Fibroblast of peridontal ligament (primary cell): ENCODE measurements at regions not wholly inside any gene's neighbourhood (a gene's known extent, or its start where the extent isn't known, plus 50 kb on each side); places are given as distances from the start of the nearest gene placed in this dataset.
A peak's percentile ranks its signal among the peaks of the same experiment; 100 is the strongest.
"Not testable (repeated sequence)": the region's sequence is repeated elsewhere in the genome, so short reads cannot be mapped to it uniquely, and the experiment has no call there.

Experiments used
- DNase-seq: peaks from one replicate; pipeline ENCODE4 v3.0.0-alpha.2; 2010; ENCODE audit errors: extremely low read depth

DNA sequence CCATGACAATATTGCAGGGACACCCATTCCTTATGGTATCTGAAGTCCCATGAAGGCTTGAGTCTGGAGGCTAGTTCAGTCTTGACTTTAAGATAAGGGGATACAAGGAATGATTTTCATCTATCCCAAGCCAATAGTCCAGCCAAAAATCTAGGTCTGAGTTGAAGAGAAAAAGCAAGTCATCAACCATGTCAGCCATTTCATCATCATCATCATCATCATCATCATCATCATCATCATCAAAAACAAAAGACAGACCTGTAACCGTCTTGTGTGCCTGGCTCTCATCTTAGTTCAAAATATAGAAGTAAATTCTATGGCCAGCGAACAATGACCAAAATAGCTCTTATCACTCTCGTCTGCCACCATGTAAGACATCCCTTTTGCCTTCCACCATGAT lies 59.5 kb upstream of the FAM90A26 start:
- not testable (repeated sequence) for DNase-seq

DNA sequence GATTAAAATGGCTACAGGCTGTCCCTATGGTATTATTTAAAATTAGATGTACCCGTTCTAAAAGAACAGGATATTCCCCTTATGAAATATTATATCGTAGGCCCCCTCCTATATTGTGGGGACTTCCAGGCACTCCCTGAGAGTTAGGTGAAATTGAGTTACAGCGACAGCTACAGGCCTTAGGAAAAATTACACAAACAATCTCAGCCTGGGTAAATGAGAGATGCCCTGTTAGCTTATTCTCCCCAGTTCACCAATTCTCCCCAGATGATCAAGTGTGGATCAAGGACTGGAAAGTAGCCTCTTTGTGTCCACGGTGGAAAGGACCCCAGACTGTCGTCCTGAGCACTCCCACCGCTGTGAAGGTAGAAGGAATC lies 67.1 kb upstream of the FAM90A26 start:
- not testable (repeated sequence) for DNase-seq

DNA sequence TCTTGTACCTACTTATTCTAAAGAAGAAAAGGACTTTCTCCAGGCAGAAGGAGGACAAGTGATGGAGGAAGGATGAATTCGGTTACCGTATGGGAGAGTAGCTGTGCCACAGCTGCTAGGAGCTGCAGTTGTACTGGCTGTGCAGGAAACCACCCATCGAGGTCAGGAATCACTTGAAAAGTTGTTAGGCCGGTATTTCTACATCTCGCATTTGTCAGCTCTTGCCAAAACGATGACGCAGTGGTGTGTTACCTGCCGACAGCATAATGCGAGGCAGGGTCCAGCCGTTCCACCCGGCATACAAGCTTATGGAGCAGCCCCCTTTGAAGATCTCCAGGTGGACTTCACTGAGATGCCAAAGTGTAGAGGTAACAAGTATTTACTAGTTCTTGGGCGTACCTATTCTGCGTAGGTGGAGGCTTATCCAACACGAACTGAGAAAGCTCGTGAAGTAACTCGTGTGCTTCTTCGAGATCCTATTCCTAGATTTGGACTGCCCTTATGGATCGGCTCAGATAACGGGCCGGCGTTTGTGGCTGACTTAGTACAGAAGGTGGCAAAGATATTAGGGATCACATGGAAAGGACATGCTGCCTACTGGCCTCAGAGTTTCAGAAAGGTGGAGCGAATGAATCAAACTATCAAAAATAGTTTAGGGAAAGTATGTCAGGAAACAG lies 67.6 kb upstream of the FAM90A26 start:
- DNase-seq: not testable (repeated sequence)

DNA sequence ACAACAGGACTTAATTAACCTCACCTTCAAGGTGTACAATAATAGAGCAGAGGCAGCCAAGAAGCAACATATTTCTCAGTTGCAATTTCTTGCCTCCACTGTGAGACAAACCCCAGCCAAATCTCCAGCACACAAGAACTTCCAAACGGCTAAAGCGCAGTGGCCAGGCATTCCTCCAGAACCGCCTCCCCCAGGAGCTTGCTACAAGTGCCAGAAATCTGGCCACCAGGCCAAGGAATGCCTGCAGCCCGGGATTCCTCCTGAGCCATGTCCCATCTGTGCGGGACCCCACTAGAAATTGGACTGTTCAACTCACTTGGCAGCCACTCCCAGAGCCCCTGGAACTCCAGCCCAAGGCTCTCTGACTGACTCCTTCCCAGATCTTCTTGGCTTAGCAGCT lies 73.9 kb upstream of the FAM90A26 start:
- not testable (repeated sequence) for DNase-seq

DNA sequence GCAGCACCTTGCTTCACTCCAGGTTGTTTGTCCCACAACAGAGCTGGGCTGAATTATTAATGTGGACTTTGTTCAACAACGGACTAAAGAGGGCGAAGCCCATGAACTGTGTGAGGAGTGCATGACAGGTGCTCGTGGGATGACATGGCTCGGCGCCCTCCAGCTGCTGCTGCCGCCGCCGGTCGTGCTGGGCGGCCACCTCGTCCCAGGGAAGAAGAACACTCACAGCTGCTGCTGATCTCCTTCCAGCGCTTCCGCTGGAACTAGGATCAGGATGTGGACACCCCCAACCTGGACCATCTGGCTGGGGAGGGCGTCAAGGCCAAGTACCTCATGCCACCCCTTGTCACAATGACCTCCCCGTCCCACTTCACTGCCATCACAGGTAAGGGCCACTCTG lies 91.4 kb upstream of the FAM90A26 start:
- DNase-seq: not testable (repeated sequence)

DNA sequence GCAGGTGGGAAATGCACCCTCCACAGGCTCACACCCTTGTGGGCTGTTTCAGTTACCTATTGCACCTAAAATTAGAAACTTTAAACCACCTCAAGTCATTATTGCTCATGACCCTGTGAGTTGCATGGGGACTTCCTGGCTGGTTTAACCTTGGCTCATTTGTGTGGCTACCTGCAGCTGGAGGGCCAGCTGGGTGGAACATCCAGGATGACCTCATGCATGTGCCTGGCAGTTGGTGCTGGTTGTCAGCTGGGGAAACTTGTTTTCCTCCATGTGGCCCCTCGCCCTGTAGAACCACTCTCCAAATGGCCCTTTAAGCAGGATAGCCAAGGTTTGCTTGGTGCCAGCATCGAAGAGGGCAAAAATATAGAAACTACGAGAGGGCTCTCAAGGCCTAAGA lies 93.2 kb upstream of the FAM90A26 start:
- DNase-seq: not testable (repeated sequence)

DNA sequence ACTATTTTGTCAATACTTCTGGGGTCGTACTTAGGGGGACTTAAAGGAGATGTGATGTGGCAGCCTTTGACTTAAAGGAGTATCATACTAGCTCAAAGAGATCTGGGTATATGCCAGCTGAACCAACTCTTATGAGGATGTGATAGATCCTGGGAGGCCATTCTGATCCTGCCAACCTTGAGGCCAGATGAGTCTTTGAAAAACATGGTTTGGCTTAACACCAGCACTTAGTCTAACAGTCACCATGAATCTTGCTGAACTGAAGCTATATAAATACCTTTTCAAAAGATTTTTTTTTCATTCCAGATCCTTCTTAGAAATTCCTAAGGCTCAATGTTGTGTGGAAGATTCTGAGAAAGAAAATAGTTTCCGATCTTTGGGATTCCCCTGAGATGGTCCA lies 93.7 kb upstream of the FAM90A26 start:
- not testable (repeated sequence) for DNase-seq

DNA sequence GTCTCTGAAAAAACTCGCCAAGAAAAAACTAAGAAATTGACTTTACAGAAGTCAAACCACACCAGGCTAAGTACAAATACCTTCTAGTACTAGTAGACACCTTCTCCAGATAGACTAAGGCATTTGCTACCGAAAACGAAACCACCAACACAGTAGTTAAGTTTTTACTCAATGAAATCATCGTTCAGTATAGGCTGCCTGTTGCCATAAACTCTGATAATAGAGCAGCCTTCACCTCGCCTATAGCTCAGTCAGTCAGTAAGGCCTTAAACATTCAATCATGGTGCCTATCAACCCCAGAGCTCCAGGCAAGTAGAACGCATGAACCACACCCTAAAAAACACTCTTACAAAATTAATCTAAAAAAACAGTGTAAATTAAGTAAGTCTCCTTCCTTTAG lies 96.8 kb upstream of the FAM90A26 start:
- not testable (repeated sequence) for DNase-seq

DNA sequence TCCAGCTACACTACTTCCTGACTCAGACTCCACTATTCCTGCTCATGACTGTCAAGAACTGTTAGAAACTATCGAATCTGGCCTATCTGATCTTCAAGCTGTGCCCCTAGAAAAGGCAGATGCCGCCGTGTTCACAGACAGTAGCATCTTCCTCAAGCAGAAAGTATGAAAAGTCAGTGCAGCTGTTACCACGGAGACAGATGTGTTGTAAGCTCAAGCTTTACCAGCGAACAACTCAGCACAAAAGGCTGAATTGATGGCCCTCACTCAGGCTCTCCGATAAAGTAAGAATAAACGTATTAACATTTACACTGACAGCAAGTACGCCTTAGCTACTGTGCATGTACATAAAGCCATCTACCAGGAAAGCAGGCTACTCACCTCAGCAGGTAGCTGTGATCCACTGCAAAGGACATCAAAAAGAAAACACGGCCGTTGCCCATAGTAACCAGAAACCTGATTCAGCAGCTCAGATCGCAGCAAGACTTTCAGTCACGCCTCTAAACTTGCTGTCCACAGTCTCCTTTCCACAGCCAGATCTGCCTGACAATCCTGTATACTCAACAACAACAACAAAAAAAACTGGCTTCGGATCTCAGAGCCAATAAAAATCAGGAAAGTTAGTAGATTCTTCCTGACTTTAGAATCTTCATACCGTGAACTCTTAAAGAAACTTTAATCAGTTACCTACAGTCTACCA lies 97.5 kb upstream of the FAM90A26 start:
- DNase-seq: not testable (repeated sequence)

DNA sequence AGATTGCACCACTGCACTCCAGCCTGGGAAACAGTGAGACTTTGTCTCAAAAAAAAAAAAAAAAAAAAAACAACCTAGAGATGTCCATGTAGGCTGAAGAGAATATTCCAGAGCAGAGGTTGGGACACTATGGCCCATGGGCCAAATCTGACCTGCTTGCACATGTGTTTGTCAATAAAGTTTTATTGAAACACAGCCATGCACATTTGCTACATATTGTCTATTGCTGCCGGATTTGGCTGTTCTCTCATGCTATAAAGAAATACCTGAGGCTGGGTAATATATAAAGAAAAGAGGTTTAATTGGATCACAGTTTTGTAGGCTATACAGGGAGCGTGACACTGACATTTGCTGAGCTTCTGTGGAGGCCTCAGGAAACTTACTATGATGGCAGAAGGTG lies 102.3 kb upstream of the FAM90A26 start:
- DNase-seq: not testable (repeated sequence)

DNA sequence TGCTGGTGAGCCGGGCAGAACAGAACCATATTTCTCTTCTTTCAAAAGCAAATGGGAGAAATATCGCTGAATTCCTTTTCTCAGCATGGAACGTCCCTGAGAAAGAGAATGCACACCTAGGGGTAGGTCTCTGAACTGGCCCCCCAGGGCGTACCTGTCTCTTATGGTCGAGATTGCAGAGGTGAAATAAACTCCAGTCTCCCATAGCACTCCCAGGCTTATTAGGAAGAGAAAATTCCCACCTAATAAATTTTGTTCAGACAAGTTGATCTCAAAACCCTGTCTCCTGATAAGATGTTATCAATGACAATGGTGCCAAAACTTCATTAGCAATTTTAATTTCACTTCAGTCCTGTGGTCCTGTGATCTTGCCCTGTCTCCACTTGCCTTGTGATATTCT lies 106.6 kb upstream of the FAM90A26 start:
- not testable (repeated sequence) for DNase-seq

DNA sequence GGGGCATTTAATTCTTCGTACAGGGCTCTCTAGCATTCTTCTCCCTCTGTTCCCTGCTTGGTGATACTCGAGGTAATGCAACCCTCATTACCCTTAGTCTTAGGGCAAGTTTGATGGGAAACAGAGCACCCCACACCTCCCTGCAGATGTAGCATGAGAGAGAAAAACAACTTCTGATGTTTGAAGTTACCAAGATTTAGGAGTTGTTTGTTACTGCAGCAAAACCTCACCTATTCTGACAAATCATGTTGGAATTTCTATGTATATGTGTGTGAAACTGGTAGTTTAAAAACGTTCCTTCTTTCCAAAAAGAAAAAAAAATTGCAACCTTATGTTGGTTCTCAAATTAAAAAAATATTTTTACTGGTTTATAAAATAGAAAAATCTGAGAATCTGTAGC lies 145.3 kb upstream of the FAM90A26 start:
- DNase-seq: not testable (repeated sequence)

DNA sequence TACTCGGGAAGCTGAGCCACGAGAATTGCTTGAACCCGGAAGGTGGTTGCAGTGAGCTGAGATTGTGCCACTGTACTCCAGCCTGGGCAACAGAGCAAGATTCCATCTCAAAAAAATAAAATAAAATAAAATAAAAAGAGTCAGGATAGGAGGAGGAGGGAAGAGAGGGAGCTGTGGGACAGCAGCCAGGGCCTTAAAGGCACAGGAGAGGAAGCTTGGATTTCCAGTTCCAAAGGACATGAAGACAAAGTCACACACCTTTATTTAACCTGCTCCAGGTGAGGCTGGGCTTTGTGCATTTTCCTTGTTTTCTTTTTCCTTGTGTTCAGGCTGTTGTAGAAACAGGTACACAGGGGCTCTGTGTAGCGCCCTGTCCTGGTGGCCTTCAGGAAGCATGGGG lies 138.2 kb upstream of the HMX1 start:
- DNase-seq: not testable (repeated sequence)

DNA sequence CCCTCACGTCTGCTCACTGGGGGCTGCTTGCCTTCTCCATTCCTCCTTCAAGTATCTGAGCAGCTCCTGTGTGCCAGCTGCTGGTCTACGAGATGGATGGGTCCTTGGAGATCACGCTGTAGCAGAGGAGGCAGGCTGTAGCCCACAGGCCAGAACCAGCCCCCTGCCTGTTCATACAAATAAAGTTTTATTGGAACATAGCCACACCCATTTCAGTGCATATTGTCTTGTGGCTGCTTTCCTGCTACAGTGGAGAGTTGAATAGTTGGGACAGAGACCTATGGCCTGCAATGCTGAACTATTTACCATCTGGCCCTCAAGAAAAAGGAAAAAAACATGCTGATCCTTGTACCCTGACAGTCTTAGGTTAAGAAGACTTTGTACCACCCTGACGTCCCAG lies 136.8 kb upstream of the HMX1 start:
- not testable (repeated sequence) for DNase-seq

DNA sequence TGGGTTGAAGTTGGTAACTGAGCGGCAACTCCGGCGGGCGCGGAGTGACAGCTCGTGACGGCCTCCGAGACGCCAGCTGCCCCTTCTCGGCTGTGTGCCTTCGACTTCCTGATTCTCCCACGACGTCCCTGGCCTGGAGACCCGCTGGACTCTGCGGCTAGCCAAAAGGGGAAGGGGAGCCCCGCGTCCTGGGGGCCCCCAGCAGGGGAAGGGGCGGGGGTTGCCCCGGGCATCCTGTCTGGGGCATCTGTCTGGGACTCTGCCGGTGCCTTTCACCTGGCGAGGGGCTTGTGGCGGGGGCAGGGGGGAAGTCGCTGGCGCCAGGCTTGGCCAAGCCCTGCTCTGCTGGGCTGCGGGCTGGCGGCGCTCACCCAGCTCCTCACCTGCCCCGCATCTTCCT lies 129.5 kb upstream of the HMX1 start:
- not testable (repeated sequence) for DNase-seq

DNA sequence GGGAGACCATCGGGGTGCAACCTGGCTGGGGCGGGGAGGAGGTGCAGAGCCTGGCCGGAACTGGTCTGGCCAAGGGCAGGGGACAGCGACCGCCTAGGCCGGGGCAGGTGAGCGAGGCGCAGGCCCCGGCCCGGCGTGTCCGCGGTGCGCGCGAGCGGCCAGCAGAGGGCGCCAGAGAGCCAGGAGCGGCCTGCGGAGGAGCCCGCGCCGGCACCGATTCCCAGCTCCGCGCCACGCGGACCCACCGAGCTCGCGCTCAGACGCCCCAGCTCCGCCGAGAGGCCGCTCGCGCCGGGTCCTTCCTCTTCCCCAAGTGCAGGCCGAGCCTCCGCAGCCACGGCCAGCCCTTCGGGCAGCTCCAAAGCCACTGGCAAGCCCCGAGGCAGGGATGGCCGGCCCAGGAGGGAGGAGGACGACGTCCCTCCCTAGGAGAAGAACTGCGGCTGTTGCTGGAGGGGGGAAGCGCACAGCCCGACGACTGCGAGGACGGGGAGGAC lies 128.9 kb upstream of the HMX1 start:
- DNase-seq: peak; percentile 3

DNA sequence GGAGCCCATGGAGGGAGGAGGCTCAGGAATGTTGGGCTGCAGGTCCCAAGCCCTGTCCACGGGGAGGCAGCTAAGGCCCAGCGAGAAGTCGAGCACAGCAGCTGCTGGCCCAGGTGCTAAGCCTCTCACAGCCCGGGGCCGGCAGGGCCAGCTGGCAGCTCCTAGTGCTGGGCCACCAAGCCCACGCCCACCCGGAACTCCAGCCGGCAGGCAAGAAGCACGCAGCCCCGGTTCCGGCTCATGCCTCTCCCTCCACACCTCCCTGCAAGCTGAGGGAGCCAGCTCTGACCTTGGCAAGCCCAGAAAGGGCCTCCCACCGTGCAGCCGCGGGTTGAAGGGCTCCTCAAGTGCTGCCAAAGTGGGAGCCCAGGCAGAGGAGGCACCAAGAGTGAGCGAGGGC lies 121.3 kb upstream of the HMX1 start:
- DNase-seq: not testable (repeated sequence)

DNA sequence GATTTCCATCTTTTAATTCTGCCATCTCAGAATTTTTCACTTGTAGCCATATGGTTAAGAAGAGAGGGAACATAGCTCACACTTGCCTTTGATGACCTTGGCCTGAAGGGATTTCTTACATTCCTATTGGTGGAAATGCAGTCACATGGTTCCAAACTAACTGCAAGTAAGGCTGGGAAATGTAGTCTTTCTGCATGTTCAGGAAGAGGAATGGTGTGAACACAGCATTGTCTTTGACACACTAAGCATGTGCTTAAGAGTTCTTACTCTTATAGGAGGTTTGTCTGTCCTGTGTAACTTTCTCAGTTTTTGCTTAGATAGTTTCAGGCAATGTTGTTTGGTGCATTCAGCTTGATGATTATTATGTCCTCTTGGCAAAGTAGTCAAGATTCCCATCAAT lies 119.8 kb upstream of the HMX1 start:
- not testable (repeated sequence) for DNase-seq

DNA sequence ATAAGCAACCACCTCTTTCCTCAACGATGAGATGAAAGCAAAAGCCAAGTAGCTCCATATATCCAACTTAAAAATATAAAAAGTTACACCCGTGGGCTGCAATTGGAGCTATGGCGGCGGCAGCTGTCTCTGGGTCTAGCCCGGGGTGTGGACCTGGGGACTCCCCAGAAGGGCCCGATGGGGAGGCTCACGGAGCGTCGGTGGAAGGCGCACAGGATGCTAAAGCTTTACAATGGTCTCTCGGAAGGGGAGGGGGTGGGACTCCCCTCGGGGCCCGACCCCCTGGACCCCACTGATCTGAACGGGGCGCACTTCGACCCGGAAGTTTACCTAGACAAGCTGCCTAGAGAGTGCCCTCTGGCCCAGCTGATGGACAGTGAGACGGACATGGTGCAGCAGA lies 118.7 kb upstream of the HMX1 start:
- DNase-seq: not testable (repeated sequence)

DNA sequence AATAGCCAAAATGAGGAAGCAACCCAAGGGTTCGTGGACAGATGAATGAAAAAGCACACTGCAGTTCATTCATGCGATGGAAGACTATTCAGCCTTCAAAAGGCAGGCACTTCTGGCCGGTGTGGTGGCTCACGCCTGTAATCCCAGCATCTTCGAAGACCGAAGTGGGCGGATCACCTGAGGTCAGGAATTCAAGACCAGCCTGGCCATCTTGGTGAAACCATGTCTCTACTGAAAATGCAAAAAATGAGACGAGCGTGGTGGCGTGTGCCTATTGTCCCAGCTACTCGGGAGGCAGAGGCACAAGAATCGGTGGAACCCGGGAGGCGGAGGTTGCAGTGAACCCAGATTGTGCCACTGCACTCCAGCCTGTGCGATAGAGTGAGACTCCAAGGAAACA lies 114.1 kb upstream of the HMX1 start:
- not testable (repeated sequence) for DNase-seq

DNA sequence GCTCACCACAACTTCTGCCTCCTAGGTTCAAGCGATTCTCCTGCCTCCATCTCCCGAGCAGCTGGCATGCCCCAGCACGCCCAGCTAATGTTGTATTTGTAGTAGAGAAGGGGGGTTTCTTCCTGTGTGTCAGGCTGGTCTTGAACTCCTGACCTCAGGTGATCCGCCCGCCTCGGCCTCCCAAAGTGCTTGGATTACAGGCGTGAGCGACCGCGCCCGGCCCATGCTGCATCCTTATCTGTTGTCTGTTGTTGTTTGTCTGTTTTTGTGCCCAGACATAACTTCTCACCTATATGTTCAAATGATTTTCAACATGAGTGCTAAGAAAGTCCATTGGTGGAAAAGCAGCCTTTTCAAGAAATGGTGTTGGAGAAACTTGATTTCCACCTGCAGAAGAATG lies 113.0 kb upstream of the HMX1 start:
- not testable (repeated sequence) for DNase-seq

DNA sequence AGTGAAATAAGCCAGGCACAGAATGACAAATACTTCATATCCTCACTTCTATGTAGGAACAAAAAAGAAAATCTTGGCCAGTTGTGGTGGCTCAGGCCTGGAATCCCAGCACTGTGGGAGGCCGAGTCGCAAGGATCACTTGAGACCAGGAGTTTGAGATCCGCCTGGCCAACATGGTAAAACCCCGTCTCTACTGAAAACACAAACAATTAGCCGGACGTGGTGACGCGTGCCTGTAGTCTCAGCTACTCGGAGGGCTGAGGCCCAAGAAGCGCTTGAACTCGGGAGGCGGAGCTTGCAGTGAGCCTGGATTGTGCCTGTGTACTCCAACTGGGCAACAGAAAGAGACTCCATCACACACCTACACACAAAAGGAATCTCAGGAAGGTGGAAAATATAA lies 112.3 kb upstream of the HMX1 start:
- DNase-seq: not testable (repeated sequence)

DNA sequence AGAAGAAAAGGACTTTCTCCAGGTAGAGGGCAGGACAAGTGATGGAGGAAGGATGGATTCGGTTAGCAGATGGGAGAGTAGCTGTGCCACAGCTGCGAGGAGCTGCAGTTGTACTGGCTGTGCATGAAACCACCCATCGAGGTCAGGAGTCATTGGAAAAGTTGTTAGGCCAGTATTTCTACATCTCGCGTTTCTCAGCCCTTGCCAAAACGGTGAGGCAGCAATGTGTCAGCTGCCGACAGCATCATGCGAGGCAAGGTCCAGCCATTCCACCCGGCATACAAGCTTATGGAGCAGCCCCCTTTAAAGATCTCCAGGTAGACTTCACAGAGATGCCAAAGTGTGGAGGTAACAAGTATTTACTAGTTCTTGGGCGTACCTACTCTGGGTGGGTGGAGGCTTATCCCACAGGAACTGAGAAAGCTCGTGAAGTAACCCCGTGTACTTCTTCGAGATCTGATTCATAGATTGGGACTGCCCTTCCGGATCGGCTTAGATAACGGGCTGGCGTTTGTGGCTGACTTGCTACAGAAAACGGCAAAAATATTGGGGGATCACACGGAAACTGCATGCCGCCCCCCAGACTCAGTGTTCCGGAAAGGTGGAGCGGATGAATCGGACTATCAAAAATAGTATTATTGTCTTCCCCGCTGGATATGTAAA lies 105.0 kb upstream of the HMX1 start:
- not testable (repeated sequence) for DNase-seq
